Psoas muscle (tissue), 7 donors: ENCODE measurements at regions not wholly inside any gene's neighbourhood (a gene's known extent, or its start where the extent isn't known, plus 50 kb on each side); places are given as distances from the start of the nearest gene placed in this dataset.

Source experiments
- ATAC-seq, 4 donors: fragments of 200-7000 bp; cut with Tn5 transposase; one replicate each; pipeline ENCODE4 v1.9.1; 2020; ENCODE audit warnings: moderate library complexity in 3 of 4, mild to moderate bottlenecking in 2 of 4
- DNase-seq, 2 donors: peaks; one replicate each; pipeline ENCODE4 v3.0.0-alpha.2; 2020
- H3K27ac ChIP-seq: fragments of 200-600 bp; one replicate; pipeline ENCODE4 v1.8.0; 2022
- H3K27me3 ChIP-seq, 3 donors: fragments of 200-600 bp in 1 of 3; one replicate each; pipeline versions ENCODE4 v1.6.1 to v1.8.0; 2013 to 2022; ENCODE audit warnings: low read length in 2 of 3, mild to moderate bottlenecking in 2 of 3, moderate library complexity in 1 of 3; ENCODE audit not compliant: insufficient read depth in 3 of 3
- H3K36me3 ChIP-seq, 2 donors: fragments of 200-600 bp in 1 of 2; one replicate each; pipeline versions ENCODE4 v1.6.1 to v1.8.0; 2013 to 2022; ENCODE audit warnings: low read depth in 1 of 2, mild to moderate bottlenecking in 1 of 2, moderate library complexity in 1 of 2; ENCODE audit not compliant: insufficient read depth in 1 of 2
- H3K4me1 ChIP-seq: fragments of 200-600 bp; one replicate; pipeline ENCODE4 v1.8.0; 2022
- H3K4me3 ChIP-seq: fragments of 200-600 bp; one replicate; pipeline ENCODE4 v1.8.0; 2022; ENCODE audit warnings: mild to moderate bottlenecking
- H3K9me3 ChIP-seq: fragments of 200-600 bp; one replicate; pipeline ENCODE4 v1.8.0; 2022
- WGBS, 3 donors: extraction: QIAGEN DNeasy Blood & Tissue Kit; methylation state at CpG; one replicate each; pipeline versions ENCODE4 v1.1.6 to v1.1.7; 2013; 5-methylcytosine and 5-hydroxymethylcytosine counted together
- intact Hi-C, 2 donors: fragments of 100-400 bp; cut with DNase I; formaldehyde crosslinking; loops; one replicate each; pipeline versions ENCODE4 v1.11.0 to v1.14.2; 2022
- TF ChIP-seq, protein P1 (sequence below): fragments of 200-600 bp; IDR thresholded peaks from one replicate; pipeline ENCODE4 v1.8.0; 2022; ENCODE audit warnings: antibody characterized with exemption
- donor health status: healthy with polysubstance abuse.
- donor health status: DM: no; HTN: no; CAD: no; lungs with moderate emphysema.
- donor health status: Bipolar disorder and iron deficiency.
- donor health status: healthy.
- donor health status: DM: yes; HTN: yes; CAD: no.
- donor health status: DM: no; HTN: no; CAD: no.
- donor health status: DM: yes; HTN: yes; CAD: no.

DNA sequence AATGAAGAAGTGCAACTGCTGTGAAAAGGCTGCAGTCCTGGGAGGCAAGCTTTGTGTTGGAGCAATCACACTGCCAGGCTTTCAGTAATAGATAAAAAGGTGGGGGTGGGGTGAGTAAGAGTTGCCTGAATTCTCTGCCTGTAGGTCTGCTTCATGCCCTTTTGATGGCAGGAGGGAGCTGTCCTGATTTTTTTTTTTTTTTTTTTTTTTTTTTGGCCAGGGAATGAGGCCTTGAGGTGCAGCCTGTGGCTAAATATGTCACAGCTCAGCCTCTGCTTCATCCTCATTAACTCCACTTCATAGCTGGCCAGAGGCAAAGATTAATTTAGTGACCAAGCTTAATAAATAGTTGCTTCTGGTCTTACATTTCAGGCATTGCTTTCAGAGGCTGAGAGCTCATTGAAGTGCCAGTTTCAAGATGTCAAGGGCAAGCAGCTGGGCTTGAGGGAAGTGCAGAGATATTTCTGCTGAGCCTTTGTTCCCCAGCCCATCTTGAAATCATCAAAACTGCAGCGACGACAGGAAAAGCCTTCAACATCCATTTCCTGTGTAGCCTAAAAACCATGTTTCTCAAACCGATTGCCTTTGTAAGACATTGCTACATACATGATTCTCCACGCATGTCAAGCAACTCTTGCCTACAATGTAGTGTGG, 134.7 kb downstream of the MACIR start:
- TF ChIP-seq, protein P1, sequence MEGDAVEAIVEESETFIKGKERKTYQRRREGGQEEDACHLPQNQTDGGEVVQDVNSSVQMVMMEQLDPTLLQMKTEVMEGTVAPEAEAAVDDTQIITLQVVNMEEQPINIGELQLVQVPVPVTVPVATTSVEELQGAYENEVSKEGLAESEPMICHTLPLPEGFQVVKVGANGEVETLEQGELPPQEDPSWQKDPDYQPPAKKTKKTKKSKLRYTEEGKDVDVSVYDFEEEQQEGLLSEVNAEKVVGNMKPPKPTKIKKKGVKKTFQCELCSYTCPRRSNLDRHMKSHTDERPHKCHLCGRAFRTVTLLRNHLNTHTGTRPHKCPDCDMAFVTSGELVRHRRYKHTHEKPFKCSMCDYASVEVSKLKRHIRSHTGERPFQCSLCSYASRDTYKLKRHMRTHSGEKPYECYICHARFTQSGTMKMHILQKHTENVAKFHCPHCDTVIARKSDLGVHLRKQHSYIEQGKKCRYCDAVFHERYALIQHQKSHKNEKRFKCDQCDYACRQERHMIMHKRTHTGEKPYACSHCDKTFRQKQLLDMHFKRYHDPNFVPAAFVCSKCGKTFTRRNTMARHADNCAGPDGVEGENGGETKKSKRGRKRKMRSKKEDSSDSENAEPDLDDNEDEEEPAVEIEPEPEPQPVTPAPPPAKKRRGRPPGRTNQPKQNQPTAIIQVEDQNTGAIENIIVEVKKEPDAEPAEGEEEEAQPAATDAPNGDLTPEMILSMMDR, result peak; percentile 26
- 19 to 22% (median 19%) methylated on average over 4 of the region's 4 CpGs for WGBS, 3 donors
- peak in 3 of 4 donors; percentile 50 to 77 (median 73) for ATAC-seq
- H3K4me1 ChIP-seq, result peaks cover 7% of the 10 kb centered on the region
- H3K4me3 ChIP-seq, result no peak overlapping the region
- DNase-seq, result no peak
- H3K27ac ChIP-seq, result peak overlapping the region; percentile 41
- intact Hi-C loops, result loop anchor here in 1 of 2 donors (5.0 kb wide), 1 partner anchor 84 kb away; no protein-coding TSS in a partner anchor
- no peaks in the 10 kb centered on the region for H3K9me3 ChIP-seq
- H3K27me3 ChIP-seq, result no peaks in the 10 kb centered on the region
- H3K36me3 ChIP-seq, result no peaks in the 10 kb centered on the region

GRCh38 chr5:103391659-103392058, 133.1 kb downstream of the MACIR start:
- TF ChIP-seq, protein P1, result no peak
- intact Hi-C loops, result loop anchor here in 1 of 2 donors (5.0 kb wide), 1 partner anchor 86 kb away; no protein-coding TSS in a partner anchor

GRCh38 chr5:103389846-103390245, 131.3 kb downstream of the MACIR start:
- DNase-seq, result no peak
- intact Hi-C loops, result loop anchor here in 1 of 2 donors (5.0 kb wide), 1 partner anchor 87 kb away; no protein-coding TSS in a partner anchor
- WGBS, 3 donors, result 74 to 88% (median 79%) methylated on average over 3 of the region's 3 CpGs
- TF ChIP-seq, protein P1, result no peak
- H3K4me3 ChIP-seq, result no peak overlapping the region
- ATAC-seq, result no peak
- no peaks in the 10 kb centered on the region for H3K27me3 ChIP-seq
- no peaks in the 10 kb centered on the region for H3K36me3 ChIP-seq
- no peak overlapping the region for H3K27ac ChIP-seq
- H3K4me1 ChIP-seq, result peaks cover 7% of the 10 kb centered on the region
- no peaks in the 10 kb centered on the region for H3K9me3 ChIP-seq

More at GRCh38 chr5:103391659-103392058, 133.1 kb downstream of the MACIR start:
- Histone ChIP-seq H3K36me3 (no peaks in the 10 kb centered on the region), H3K27ac (no peak overlapping the region), H3K4me3 (no peak overlapping the region), H3K4me1 (peaks cover 7% of the 10 kb centered on the region), H3K27me3 (no peaks in the 10 kb centered on the region), H3K9me3 (no peaks in the 10 kb centered on the region)
- WGBS, 3 donors, result 86 to 91% (median 90%) methylated on average over 5 of the region's 5 CpGs
- ATAC-seq (no peak), DNase-seq (no peak)

DNA sequence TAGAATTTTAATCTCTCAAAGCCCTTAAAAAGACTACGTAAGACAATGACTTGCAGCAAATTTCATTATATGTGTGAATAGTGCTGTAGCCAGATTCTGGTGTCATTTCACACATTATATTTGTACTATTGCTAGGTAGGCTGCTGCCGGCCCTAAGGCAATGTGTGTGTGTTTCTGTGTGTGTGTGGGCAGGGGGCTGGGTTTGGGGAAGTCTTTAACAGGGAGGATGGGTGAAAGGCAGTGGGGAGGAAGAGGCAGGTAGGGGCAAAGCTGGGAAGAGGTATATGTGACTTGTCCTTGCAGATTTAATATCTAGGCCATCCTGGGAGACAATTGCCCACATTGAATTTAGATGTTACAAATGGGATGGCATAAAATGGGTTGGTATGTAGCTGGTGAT, 130.8 kb downstream of the MACIR start:
- ATAC-seq (no peak), DNase-seq (no peak)

More for the DNA sequence above, 130.8 kb downstream of the MACIR start:
- 76 to 88% (median 86%) methylated on average over 2 of the region's 2 CpGs for WGBS, 3 donors
- Histone ChIP-seq H3K4me1 (peaks cover 3% of the 10 kb centered on the region), H3K36me3 (no peaks in the 10 kb centered on the region), H3K4me3 (no peak overlapping the region), H3K27ac (no peak overlapping the region), H3K27me3 (no peaks in the 10 kb centered on the region), H3K9me3 (no peaks in the 10 kb centered on the region)
- intact Hi-C loops, result no loop called here
- TF ChIP-seq, protein P1, result no peak
